Activated CD4-positive, alpha-beta T cell treated with anti-CD3 and anti-CD28 coated beads, Interleukin-2, amount 10 ng/mL, durations not matched to agents 7 days and 5 days (primary cell): ENCODE measurements at regions not wholly inside any gene's neighbourhood (a gene's known extent, or its start where the extent isn't known, plus 50 kb on each side); places are given as distances from the start of the nearest gene placed in this dataset.

Experiments
- CTCF ChIA-PET: fragments of 350-600 bp; sonication (Branson Sonifier 250); formaldehyde crosslinking; loops from one replicate; lab custom pipeline; 2021; ENCODE audit warnings: antibody characterized with exemption; lab: Charles Lee
- POLR2A ChIA-PET: fragments of 350-600 bp; sonication (Branson Sonifier 250); formaldehyde crosslinking; loops from one replicate; lab custom pipeline; 2021; ENCODE audit warnings: antibody characterized with exemption; lab: Charles Lee
- DNase-seq: peaks from one replicate; pipeline ENCODE4 v3.0.0-alpha.2; 2020
- H3K27ac Mint-ChIP-seq: one replicate; pipeline ENCODE4 v1.8.0; 2021; ENCODE audit warnings: mild to moderate bottlenecking, moderate library complexity, mixed read lengths
- H3K27me3 Mint-ChIP-seq: one replicate; pipeline ENCODE4 v1.8.0; 2021; ENCODE audit warnings: mixed read lengths
- H3K36me3 Mint-ChIP-seq: one replicate; pipeline ENCODE4 v1.8.0; 2021; ENCODE audit warnings: low read depth, mixed read lengths
- H3K4me1 Mint-ChIP-seq: one replicate; pipeline ENCODE4 v1.8.0; 2021; ENCODE audit warnings: mixed read lengths
- H3K4me3 Mint-ChIP-seq: one replicate; pipeline ENCODE4 v1.8.0; 2021; ENCODE audit warnings: mild to moderate bottlenecking, moderate library complexity, mixed read lengths
- H3K9me3 Mint-ChIP-seq: one replicate; pipeline ENCODE4 v1.8.0; 2021; ENCODE audit warnings: mixed read lengths

GRCh38 chr1:171432473-171432872, 52.9 kb upstream of the PRRC2C start:
- ChIA-PET POLR2A (no interaction called here), CTCF (interaction anchor here (0.7 to 1.0 kb wide), 2 partner anchors 9 to 95 kb away, joined by 3 read pairs; no protein-coding TSS in a partner anchor)
- H3K27ac Mint-ChIP-seq, result no peak overlapping the region
- H3K4me3 Mint-ChIP-seq, result no peak overlapping the region
- no peaks in the 10 kb centered on the region for H3K36me3 Mint-ChIP-seq
- H3K4me1 Mint-ChIP-seq, result peaks cover 8% of the 10 kb centered on the region
- no peaks in the 10 kb centered on the region for H3K9me3 Mint-ChIP-seq
- no peak for DNase-seq
- H3K27me3 Mint-ChIP-seq, result no peaks in the 10 kb centered on the region

DNA sequence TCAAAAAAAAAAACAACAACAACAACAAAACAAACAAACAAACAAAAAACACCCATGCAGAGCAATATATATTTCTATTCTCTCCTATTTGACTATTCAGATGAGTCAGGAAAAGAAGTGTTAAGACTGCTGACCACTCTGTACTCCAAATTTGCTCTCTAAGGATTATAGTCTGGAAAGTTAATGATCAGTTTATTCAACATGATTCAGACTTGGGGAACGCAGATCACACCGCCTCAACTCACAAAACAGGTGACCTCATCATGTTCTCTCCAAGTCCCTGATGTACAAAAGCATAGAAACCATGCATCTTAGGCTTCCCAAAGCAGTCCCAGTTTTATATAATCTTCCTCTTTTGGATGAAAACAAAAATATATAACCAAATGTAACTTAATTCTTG, 51.9 kb upstream of the PRRC2C start:
- no peak overlapping the region for H3K4me3 Mint-ChIP-seq
- H3K27ac Mint-ChIP-seq, result no peak overlapping the region
- peaks cover 8% of the 10 kb centered on the region for H3K4me1 Mint-ChIP-seq
- no peak for DNase-seq
- ChIA-PET CTCF (no interaction called here), POLR2A (no interaction called here)
- peaks cover 2% of the 10 kb centered on the region for H3K27me3 Mint-ChIP-seq
- H3K9me3 Mint-ChIP-seq, result no peaks in the 10 kb centered on the region
- no peaks in the 10 kb centered on the region for H3K36me3 Mint-ChIP-seq

- Mint-ChIP-seq H3K27ac (peak overlapping the region; percentile 74), H3K4me3 (no peak overlapping the region), H3K36me3 (no peaks in the 10 kb centered on the region), H3K9me3 (no peaks in the 10 kb centered on the region), H3K27me3 (peaks cover 2% of the 10 kb centered on the region), H3K4me1 (peaks cover 8% of the 10 kb centered on the region)
- ChIA-PET POLR2A (no interaction called here), CTCF (interaction anchor here (0.7 kb wide), 1 partner anchor 1567 kb away, joined by 3 read pairs; no protein-coding TSS in a partner anchor)
- DNase-seq, result no peak
Measured at GRCh38 chr1:171434717-171435346, 50.5 kb upstream of the PRRC2C start.
